T-helper 17 cell (primary cell): ENCODE measurements at regions not wholly inside any gene's neighbourhood (a gene's known extent, or its start where the extent isn't known, plus 50 kb on each side); places are given as distances from the start of the nearest gene placed in this dataset.

Source experiments
- ATAC-seq: fragments of 150-1000 bp; cut with Tn5 transposase; 2 replicates; pipeline ENCODE4 v1.10.0; 2021; ENCODE audit warnings: mild to moderate bottlenecking, moderate library complexity
- DNase-seq, 3 donors: peaks; one replicate each; pipeline versions ENCODE4 v3.0.0 to v3.0.0-alpha.2; 2020 to 2021
- H3K9me3 ChIP-seq: one replicate; pipeline ENCODE4 v1.7.0; 2013; ENCODE audit warnings: low read length, mild to moderate bottlenecking; ENCODE audit not compliant: control insufficient read depth, poor library complexity, severe bottlenecking
- H3K27ac Mint-ChIP-seq: one replicate; pipeline ENCODE4 v1.8.0; 2022; ENCODE audit warnings: mild to moderate bottlenecking, moderate library complexity, mixed read lengths
- H3K27me3 Mint-ChIP-seq: one replicate; pipeline ENCODE4 v1.8.0; 2022; ENCODE audit warnings: mixed read lengths
- H3K36me3 Mint-ChIP-seq: one replicate; pipeline ENCODE4 v1.8.0; 2022; ENCODE audit warnings: low read depth, mixed read lengths
- H3K4me1 Mint-ChIP-seq: one replicate; pipeline ENCODE4 v1.8.0; 2022; ENCODE audit warnings: mild to moderate bottlenecking, mixed read lengths
- H3K4me3 Mint-ChIP-seq: one replicate; pipeline ENCODE4 v1.8.0; 2022; ENCODE audit warnings: mild to moderate bottlenecking, moderate library complexity, mixed read lengths

GRCh38 chr4:14809203-14809602, 193.1 kb upstream of the CPEB2 start:
- Mint-ChIP-seq H3K27me3 (peaks cover 19% of the 10 kb centered on the region), H3K36me3 (no peaks in the 10 kb centered on the region), H3K4me3 (no peak overlapping the region), H3K27ac (no peak overlapping the region), H3K4me1 (no peaks in the 10 kb centered on the region)
- H3K9me3 ChIP-seq, result no peaks in the 10 kb centered on the region
- ATAC-seq (no peak), DNase-seq (no peak)

GRCh38 chr4:14810121-14810520, 192.2 kb upstream of the CPEB2 start:
- H3K27ac Mint-ChIP-seq, result no peak overlapping the region
- H3K27me3 Mint-ChIP-seq, result peaks cover 20% of the 10 kb centered on the region
- DNase-seq (no peak), ATAC-seq (no peak)
- no peaks in the 10 kb centered on the region for H3K9me3 ChIP-seq
- H3K4me1 Mint-ChIP-seq, result no peaks in the 10 kb centered on the region
- H3K36me3 Mint-ChIP-seq, result no peaks in the 10 kb centered on the region
- no peak overlapping the region for H3K4me3 Mint-ChIP-seq

DNA sequence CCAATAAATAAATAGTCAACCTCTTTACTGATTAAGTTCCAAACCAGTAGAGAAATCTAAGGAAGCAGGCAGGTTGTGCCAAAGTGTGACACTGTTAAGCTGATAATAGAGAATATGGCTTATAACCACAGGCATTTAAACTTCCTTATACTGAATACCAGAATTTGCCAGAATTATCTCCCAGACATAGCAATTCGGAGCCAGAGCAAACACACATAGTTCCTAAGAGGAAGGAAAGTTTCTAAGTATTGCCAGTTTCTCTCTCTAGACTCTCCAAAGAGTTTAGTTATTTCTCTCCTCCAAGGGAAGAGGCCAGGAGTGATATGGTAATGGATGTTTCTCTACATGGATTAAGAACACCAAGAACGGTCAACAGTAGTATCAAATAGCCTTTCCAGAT, 191.7 kb upstream of the CPEB2 start:
- Mint-ChIP-seq H3K4me3 (no peak overlapping the region), H3K36me3 (no peaks in the 10 kb centered on the region), H3K27me3 (peaks cover 17% of the 10 kb centered on the region), H3K4me1 (no peaks in the 10 kb centered on the region), H3K27ac (no peak overlapping the region)
- H3K9me3 ChIP-seq, result no peaks in the 10 kb centered on the region
- DNase-seq, result no peak
- no peak for ATAC-seq

GRCh38 chr4:14812101-14812500, 190.2 kb upstream of the CPEB2 start:
- H3K27me3 Mint-ChIP-seq, result peaks cover 13% of the 10 kb centered on the region
- H3K27ac Mint-ChIP-seq, result no peak overlapping the region
- no peaks in the 10 kb centered on the region for H3K9me3 ChIP-seq
- H3K4me3 Mint-ChIP-seq, result no peak overlapping the region
- H3K4me1 Mint-ChIP-seq, result no peaks in the 10 kb centered on the region
- ATAC-seq, result no peak
- no peak for DNase-seq
- H3K36me3 Mint-ChIP-seq, result no peaks in the 10 kb centered on the region

DNA sequence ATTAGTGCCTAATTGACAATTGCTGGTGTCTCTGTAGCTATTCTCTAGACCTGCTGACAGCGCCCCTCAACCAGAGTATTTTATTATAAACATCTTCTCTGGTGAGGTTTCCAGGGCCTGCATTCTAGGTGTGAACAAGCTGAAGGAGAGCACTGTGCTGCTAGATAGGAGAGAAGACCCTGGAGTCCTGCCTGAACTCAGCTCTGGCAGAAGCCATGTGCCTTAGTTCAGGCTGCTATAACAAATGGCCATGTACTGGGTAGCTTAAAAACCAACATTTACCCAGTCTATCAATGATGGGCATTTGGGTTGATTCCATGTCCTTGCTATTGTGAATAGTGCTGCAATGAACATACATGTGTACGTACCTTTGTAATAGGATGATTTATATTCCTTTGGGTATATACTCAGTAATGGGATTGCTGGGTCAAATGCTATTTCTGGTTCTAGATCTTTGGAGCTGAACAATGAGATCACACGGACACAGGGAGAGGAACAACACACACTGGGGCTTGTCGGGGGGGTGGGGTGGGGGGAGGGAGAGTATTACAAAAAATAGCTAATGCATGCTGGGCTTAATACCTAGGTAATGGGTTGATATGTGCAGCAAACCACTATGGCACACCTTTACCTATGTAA, 185.5 kb upstream of the CPEB2 start:
- ATAC-seq (no peak), DNase-seq (no peak)
- H3K4me1 Mint-ChIP-seq, result no peaks in the 10 kb centered on the region
- no peak overlapping the region for H3K4me3 Mint-ChIP-seq
- no peaks in the 10 kb centered on the region for H3K36me3 Mint-ChIP-seq
- peaks cover 10% of the 10 kb centered on the region for H3K27me3 Mint-ChIP-seq
- H3K27ac Mint-ChIP-seq, result no peak overlapping the region
- H3K9me3 ChIP-seq, result no peaks in the 10 kb centered on the region

DNA sequence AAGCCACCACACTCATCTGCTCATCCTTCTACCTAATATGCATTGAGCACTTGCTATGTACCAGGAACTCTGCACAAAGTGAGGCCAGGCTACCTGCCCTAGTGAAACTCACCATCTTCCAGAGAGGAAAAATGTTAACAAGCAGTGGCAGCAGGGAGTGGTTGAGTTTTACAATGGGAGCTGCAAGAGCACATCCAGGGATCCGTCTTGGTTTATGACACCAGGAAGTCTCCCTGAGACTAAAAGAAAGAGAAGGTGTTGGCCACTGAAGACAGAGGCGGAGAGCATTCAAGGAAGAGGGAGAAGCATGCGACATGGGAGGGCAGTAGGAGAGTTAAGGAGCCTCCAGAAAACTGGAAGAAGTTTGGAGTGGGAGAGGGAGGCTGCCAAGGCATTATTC, 178.1 kb upstream of the CPEB2 start:
- ATAC-seq (no peak), DNase-seq (no peak)
- Mint-ChIP-seq H3K4me1 (no peaks in the 10 kb centered on the region), H3K27ac (no peak overlapping the region), H3K4me3 (no peak overlapping the region), H3K36me3 (no peaks in the 10 kb centered on the region), H3K27me3 (peaks cover 19% of the 10 kb centered on the region)
- H3K9me3 ChIP-seq, result no peaks in the 10 kb centered on the region

GRCh38 chr4:14827111-14827510, 175.2 kb upstream of the CPEB2 start:
- Mint-ChIP-seq H3K27ac (no peak overlapping the region), H3K4me1 (no peaks in the 10 kb centered on the region), H3K36me3 (no peaks in the 10 kb centered on the region), H3K4me3 (no peak overlapping the region), H3K27me3 (peaks cover 26% of the 10 kb centered on the region)
- no peak for ATAC-seq
- no peak for DNase-seq
- no peaks in the 10 kb centered on the region for H3K9me3 ChIP-seq

GRCh38 chr4:14829795-14830194, 172.5 kb upstream of the CPEB2 start:
- DNase-seq, result no peak
- H3K4me3 Mint-ChIP-seq, result no peak overlapping the region
- H3K4me1 Mint-ChIP-seq, result no peaks in the 10 kb centered on the region
- no peak overlapping the region for H3K27ac Mint-ChIP-seq
- peaks cover 21% of the 10 kb centered on the region for H3K27me3 Mint-ChIP-seq
- no peaks in the 10 kb centered on the region for H3K9me3 ChIP-seq
- H3K36me3 Mint-ChIP-seq, result no peaks in the 10 kb centered on the region
- ATAC-seq, result no peak

- no peaks in the 10 kb centered on the region for H3K9me3 ChIP-seq
- Mint-ChIP-seq H3K4me1 (no peaks in the 10 kb centered on the region), H3K36me3 (no peaks in the 10 kb centered on the region), H3K27ac (no peak overlapping the region), H3K27me3 (peaks cover 21% of the 10 kb centered on the region), H3K4me3 (no peak overlapping the region)
- ATAC-seq (no peak), DNase-seq (no peak)
These were observed 170.9 kb upstream of the CPEB2 start for GRCh38 chr4:14831416-14831815.

GRCh38 chr4:14833053-14833452, 169.2 kb upstream of the CPEB2 start:
- Mint-ChIP-seq H3K36me3 (no peaks in the 10 kb centered on the region), H3K27me3 (peaks cover 13% of the 10 kb centered on the region), H3K4me3 (no peak overlapping the region), H3K4me1 (no peaks in the 10 kb centered on the region), H3K27ac (no peak overlapping the region)
- no peaks in the 10 kb centered on the region for H3K9me3 ChIP-seq
- ATAC-seq (no peak), DNase-seq (no peak)

DNA sequence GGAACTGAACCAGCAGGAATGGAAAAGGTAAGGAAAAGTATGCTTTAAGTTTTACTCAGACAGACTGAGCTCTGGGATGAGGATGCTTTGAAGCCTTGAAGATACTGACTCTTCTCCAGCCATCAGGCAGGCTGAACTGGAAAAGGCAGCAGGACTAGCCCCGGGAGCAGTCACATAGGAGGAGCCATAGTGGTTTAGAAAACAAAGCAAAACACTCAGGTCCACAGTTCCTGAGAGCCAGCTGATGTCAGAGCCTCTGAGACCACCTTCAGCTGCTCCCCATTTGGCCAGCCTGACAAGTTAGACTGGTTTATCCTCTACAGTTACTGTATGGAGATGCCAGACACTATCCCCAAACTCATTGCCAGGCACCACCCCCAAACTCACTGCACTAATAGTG, 167.9 kb upstream of the CPEB2 start:
- no peaks in the 10 kb centered on the region for H3K36me3 Mint-ChIP-seq
- no peak for DNase-seq
- H3K27ac Mint-ChIP-seq, result no peak overlapping the region
- no peak overlapping the region for H3K4me3 Mint-ChIP-seq
- no peak for ATAC-seq
- no peaks in the 10 kb centered on the region for H3K9me3 ChIP-seq
- H3K27me3 Mint-ChIP-seq, result peaks cover 9% of the 10 kb centered on the region
- H3K4me1 Mint-ChIP-seq, result no peaks in the 10 kb centered on the region

DNA sequence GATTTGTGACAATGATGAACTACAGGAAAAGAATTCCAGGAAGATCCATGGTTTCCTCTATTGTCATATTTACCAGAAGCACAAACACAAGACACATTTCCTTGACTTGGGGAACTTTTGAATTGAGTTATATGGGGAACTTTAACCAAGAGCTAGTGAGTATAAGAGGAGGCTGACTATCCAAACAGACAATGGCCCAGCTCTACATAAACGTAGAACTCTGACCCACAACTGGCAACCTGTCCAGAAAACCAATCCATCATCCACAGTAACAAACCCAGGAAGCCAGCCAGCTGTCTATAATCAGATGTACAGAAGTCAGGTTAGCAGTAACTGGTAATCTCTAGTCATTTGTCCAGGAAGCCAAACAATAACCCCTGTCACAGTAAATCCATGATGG, 167.0 kb upstream of the CPEB2 start:
- H3K9me3 ChIP-seq, result no peaks in the 10 kb centered on the region
- Mint-ChIP-seq H3K27me3 (peaks cover 7% of the 10 kb centered on the region), H3K27ac (no peak overlapping the region), H3K36me3 (no peaks in the 10 kb centered on the region), H3K4me3 (no peak overlapping the region), H3K4me1 (no peaks in the 10 kb centered on the region)
- DNase-seq (no peak), ATAC-seq (no peak)

DNA sequence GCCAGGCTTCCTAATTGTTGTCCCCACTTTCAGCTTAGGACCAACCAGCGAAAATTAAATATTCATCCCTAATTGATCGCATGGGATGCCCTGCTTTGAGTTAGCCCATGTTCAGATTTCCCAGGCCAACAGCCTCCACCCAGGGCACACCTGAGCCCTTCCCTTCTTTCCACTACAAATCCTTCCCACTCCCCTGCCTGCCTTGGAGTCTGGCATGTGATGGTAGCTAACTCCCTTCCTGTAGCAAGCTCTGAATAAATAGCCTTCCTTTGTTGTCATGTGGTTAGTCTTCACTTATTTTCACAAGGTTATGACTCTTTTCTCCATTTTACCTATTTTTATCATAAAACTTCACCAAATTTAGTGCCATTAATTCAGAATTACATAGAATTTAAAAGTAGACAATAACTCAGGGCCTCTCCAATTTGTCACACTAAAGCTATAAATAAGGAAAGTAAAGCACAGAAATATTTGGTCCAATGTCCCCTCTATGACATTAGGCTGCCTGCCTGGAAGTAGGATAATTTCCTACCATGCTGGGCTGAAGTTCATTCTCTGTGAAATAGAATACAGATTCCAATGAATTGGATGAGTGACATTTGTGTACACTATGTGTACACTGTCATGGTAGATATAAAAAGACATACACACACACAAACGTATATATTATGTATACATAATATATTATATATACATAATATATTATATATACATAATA, 166.4 kb upstream of the CPEB2 start:
- Mint-ChIP-seq H3K27ac (no peak overlapping the region), H3K4me3 (no peak overlapping the region), H3K36me3 (no peaks in the 10 kb centered on the region), H3K4me1 (no peaks in the 10 kb centered on the region), H3K27me3 (peaks cover 7% of the 10 kb centered on the region)
- no peak for DNase-seq
- no peak for ATAC-seq
- H3K9me3 ChIP-seq, result no peaks in the 10 kb centered on the region

DNA sequence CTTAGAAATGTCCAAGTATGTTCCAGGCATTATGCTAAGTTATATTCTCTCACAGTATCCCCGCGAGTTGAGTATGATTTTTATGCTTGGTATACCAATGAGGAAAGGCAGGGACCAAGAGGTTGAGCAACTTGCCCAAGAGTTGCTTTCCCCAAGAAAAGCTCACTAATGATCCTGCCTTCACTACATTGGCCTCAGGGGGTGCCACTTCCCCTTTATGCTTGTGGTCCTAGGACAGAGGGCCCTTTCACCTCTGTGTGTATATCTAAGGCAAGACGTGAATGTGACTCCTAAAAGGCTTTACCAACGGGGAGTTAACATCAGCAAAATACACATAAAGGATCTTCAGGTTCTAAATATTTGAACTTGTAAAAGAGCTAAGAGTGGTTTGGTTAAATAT, 164.4 kb upstream of the CPEB2 start:
- H3K4me3 Mint-ChIP-seq, result no peak overlapping the region
- H3K27me3 Mint-ChIP-seq, result no peaks in the 10 kb centered on the region
- H3K27ac Mint-ChIP-seq, result no peak overlapping the region
- DNase-seq (no peak), ATAC-seq (no peak)
- no peaks in the 10 kb centered on the region for H3K36me3 Mint-ChIP-seq
- no peaks in the 10 kb centered on the region for H3K9me3 ChIP-seq
- no peaks in the 10 kb centered on the region for H3K4me1 Mint-ChIP-seq
